ENCODE measurements at regions not wholly inside any gene's neighbourhood (a gene's known extent, or its start where the extent isn't known, plus 50 kb on each side); places are given as distances from the start of the nearest gene placed in this dataset.

- TF ChIP-seq, protein P1, sequence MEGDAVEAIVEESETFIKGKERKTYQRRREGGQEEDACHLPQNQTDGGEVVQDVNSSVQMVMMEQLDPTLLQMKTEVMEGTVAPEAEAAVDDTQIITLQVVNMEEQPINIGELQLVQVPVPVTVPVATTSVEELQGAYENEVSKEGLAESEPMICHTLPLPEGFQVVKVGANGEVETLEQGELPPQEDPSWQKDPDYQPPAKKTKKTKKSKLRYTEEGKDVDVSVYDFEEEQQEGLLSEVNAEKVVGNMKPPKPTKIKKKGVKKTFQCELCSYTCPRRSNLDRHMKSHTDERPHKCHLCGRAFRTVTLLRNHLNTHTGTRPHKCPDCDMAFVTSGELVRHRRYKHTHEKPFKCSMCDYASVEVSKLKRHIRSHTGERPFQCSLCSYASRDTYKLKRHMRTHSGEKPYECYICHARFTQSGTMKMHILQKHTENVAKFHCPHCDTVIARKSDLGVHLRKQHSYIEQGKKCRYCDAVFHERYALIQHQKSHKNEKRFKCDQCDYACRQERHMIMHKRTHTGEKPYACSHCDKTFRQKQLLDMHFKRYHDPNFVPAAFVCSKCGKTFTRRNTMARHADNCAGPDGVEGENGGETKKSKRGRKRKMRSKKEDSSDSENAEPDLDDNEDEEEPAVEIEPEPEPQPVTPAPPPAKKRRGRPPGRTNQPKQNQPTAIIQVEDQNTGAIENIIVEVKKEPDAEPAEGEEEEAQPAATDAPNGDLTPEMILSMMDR (IDR thresholded peaks at IDR 0.05; ENCODE audit: control insufficient read depth, insufficient read depth, low read depth, low read length, missing control alignments): no peak
- DNase-seq (ENCODE audit: low read depth): no peak
- no peak overlapping the region for H3K4me3 ChIP-seq (ENCODE audit: control insufficient read depth, low read depth, low read length)
Measured at GRCh38 chrX:22325096-22325495, 52.4 kb downstream of the CBLL2 start.

DNA sequence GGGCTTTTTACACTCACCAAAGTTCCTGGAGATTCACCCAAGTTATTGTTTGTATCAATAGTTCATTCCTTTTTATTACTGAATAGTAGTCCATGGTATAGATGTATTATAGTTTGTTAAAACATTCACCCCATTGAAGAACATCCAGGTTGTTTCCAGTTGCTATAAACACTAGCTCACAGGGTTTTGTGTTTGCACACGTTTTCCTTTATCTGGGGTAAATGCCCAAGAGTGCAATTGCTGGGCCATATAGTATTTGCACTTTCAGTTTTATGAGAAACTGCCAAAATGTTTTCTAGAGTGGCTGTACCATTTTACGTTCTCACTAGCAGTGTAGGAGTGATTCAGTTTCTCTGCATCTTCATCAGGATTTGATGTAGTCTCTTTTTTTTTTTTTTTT, 57.1 kb downstream of the CBLL2 start:
- TF ChIP-seq, protein P1 (IDR thresholded peaks at IDR 0.05; ENCODE audit: control insufficient read depth, insufficient read depth, low read depth, low read length, missing control alignments): no peak
- DNase-seq (ENCODE audit: low read depth): no peak
- no peak overlapping the region for H3K4me3 ChIP-seq (ENCODE audit: control insufficient read depth, low read depth, low read length)

GRCh38 chrX:22338740-22339139, 66.0 kb downstream of the CBLL2 start:
- no peak overlapping the region for H3K4me3 ChIP-seq (ENCODE audit: control insufficient read depth, low read depth, low read length)
- no peak for DNase-seq (ENCODE audit: low read depth)
- TF ChIP-seq, protein P1 (IDR thresholded peaks at IDR 0.05; ENCODE audit: control insufficient read depth, insufficient read depth, low read depth, low read length, missing control alignments): no peak

GRCh38 chrX:22339459-22339858, 66.7 kb downstream of the CBLL2 start:
- TF ChIP-seq, protein P1 (IDR thresholded peaks at IDR 0.05; ENCODE audit: control insufficient read depth, insufficient read depth, low read depth, low read length, missing control alignments): no peak
- no peak overlapping the region for H3K4me3 ChIP-seq (ENCODE audit: control insufficient read depth, low read depth, low read length)
- no peak for DNase-seq (ENCODE audit: low read depth)

- TF ChIP-seq, protein P1 (IDR thresholded peaks at IDR 0.05; ENCODE audit: control insufficient read depth, insufficient read depth, low read depth, low read length, missing control alignments): no peak
- H3K4me3 ChIP-seq (ENCODE audit: control insufficient read depth, low read depth, low read length): no peak overlapping the region
- no peak for DNase-seq (ENCODE audit: low read depth)
Measured at GRCh38 chrX:22340022-22340616, 67.4 kb downstream of the CBLL2 start.

GRCh38 chrX:22343192-22343591, 70.5 kb downstream of the CBLL2 start:
- TF ChIP-seq, protein P1 (IDR thresholded peaks at IDR 0.05; ENCODE audit: control insufficient read depth, insufficient read depth, low read depth, low read length, missing control alignments): no peak
- no peak overlapping the region for H3K4me3 ChIP-seq (ENCODE audit: control insufficient read depth, low read depth, low read length)
- DNase-seq (ENCODE audit: low read depth): no peak

GRCh38 chrX:22345884-22346283, 73.2 kb downstream of the CBLL2 start:
- no peak overlapping the region for H3K4me3 ChIP-seq (ENCODE audit: control insufficient read depth, low read depth, low read length)
- TF ChIP-seq, protein P1 (IDR thresholded peaks at IDR 0.05; ENCODE audit: control insufficient read depth, insufficient read depth, low read depth, low read length, missing control alignments): no peak
- DNase-seq (ENCODE audit: low read depth): no peak
